Erythroblast (primary cell): ENCODE measurements at regions not wholly inside any gene's neighbourhood (a gene's known extent, or its start where the extent isn't known, plus 50 kb on each side); places are given as distances from the start of the nearest gene placed in this dataset.
"Not testable (repeated sequence)": the region's sequence is repeated elsewhere in the genome, so short reads cannot be mapped to it uniquely, and the experiment has no call there.

Source experiments
- DNase-seq, 2 experiments: peaks; one replicate each; lab custom pipeline; 2025; lab: John Stamatoyannopoulos, UW
- GATA1 ChIP-seq: IDR thresholded peaks from 2 replicates; pipeline ENCODE4 v1.6.1; 2011; ENCODE audit warnings: low read depth, mild to moderate bottlenecking, control low read depth, low read length, moderate library complexity
- POLR2A ChIP-seq: IDR thresholded peaks from 2 replicates; pipeline ENCODE4 v1.6.1; 2011; ENCODE audit warnings: mild to moderate bottlenecking, low read length

- TF ChIP-seq GATA1 (no peak), POLR2A (no peak)
- no peak for DNase-seq
These were observed 115.1 kb upstream of the ANTXRL start for GRCh38 chr10:46171661-46172060.

GRCh38 chr10:46175296-46175695, 111.5 kb upstream of the ANTXRL start:
- DNase-seq: no peak
- TF ChIP-seq POLR2A (no peak), GATA1 (no peak)

GRCh38 chr10:46175831-46176230, 111.0 kb upstream of the ANTXRL start:
- no peak for DNase-seq
- TF ChIP-seq GATA1 (no peak), POLR2A (no peak)

GRCh38 chr10:46187431-46187830, 99.4 kb upstream of the ANTXRL start:
- not testable (repeated sequence) for DNase-seq

- TF ChIP-seq GATA1 (no peak), POLR2A (no peak)
- DNase-seq: no peak
These were observed 89.7 kb upstream of the ANTXRL start for GRCh38 chr10:46197050-46197449.

- no peak for TF ChIP-seq GATA1
- no peak for TF ChIP-seq POLR2A
- no peak for DNase-seq
These were observed 88.3 kb upstream of the ANTXRL start for GRCh38 chr10:46198516-46198915.

- not testable (repeated sequence) for DNase-seq
These were observed 84.4 kb upstream of the ANTXRL start for GRCh38 chr10:46202405-46202804.

GRCh38 chr10:46204482-46205102, 82.2 kb upstream of the ANTXRL start:
- DNase-seq: not testable (repeated sequence)

GRCh38 chr10:46210427-46210826, 76.4 kb upstream of the ANTXRL start:
- not testable (repeated sequence) for DNase-seq

GRCh38 chr10:46215426-46215825, 71.4 kb upstream of the ANTXRL start:
- DNase-seq: no peak
- TF ChIP-seq GATA1 (no peak), POLR2A (no peak)

GRCh38 chr10:46216003-46216634, 70.7 kb upstream of the ANTXRL start:
- no peak for DNase-seq
- TF ChIP-seq POLR2A (no peak), GATA1 (no peak)

- TF ChIP-seq POLR2A (no peak), GATA1 (no peak)
- DNase-seq: no peak
These were observed 69.7 kb upstream of the ANTXRL start for GRCh38 chr10:46216836-46217751.

GRCh38 chr10:46217752-46218453, 68.9 kb upstream of the ANTXRL start:
- TF ChIP-seq GATA1 (no peak), POLR2A (no peak)
- no peak for DNase-seq

- TF ChIP-seq POLR2A: no peak
- TF ChIP-seq GATA1: no peak
- DNase-seq: peak; percentile 29 to 45
These were observed 67.9 kb upstream of the ANTXRL start for GRCh38 chr10:46218921-46219320.

- not testable (repeated sequence) for DNase-seq
These were observed 67.3 kb upstream of the ANTXRL start for GRCh38 chr10:46219431-46219990.
